BE2C (cell line): ENCODE measurements at regions not wholly inside any gene's neighbourhood (a gene's known extent, or its start where the extent isn't known, plus 50 kb on each side); places are given as distances from the start of the nearest gene placed in this dataset.

Source experiments
- DNase-seq: peaks from one replicate; pipeline ENCODE4 v3.0.0-alpha.2; 2020
- H3K27me3 ChIP-seq: fragments of 250-450 bp; sonication (Bioruptor Pico); 2 replicates; pipeline ENCODE4 v1.5.1; 2020; ENCODE audit warnings: mild to moderate bottlenecking
- H3K36me3 ChIP-seq: fragments of 250-450 bp; sonication (Bioruptor Pico); 2 replicates; pipeline ENCODE4 v1.5.1; 2020; ENCODE audit warnings: mild to moderate bottlenecking
- H3K4me1 ChIP-seq: fragments of 250-450 bp; sonication (Bioruptor Pico); 2 replicates; pipeline ENCODE4 v1.5.1; 2020
- H3K4me3 ChIP-seq: 2 replicates; pipeline ENCODE4 v1.5.1; 2011; ENCODE audit warnings: low read depth, low read length
- H3K9me3 ChIP-seq: fragments of 250-450 bp; sonication (Bioruptor Pico); 2 replicates; pipeline ENCODE4 v1.5.1; 2020
- CTCF ChIP-seq: IDR thresholded peaks from 2 replicates; pipeline ENCODE4 v1.5.1; 2012; ENCODE audit warnings: mild to moderate bottlenecking, low read depth, low read length

GRCh38 chr22:47769652-47770051 lies 1007.2 kb downstream of the TBC1D22A start:
- Histone ChIP-seq H3K27me3 (no peaks in the 10 kb centered on the region), H3K9me3 (peaks cover 3% of the 10 kb centered on the region), H3K4me1 (no peaks in the 10 kb centered on the region), H3K36me3 (no peaks in the 10 kb centered on the region), H3K4me3 (no peak overlapping the region)
- TF ChIP-seq CTCF = no peak
- no peak for DNase-seq

GRCh38 chr22:47768027-47768426 lies 1005.6 kb downstream of the TBC1D22A start:
- Histone ChIP-seq H3K4me3 (no peak overlapping the region), H3K4me1 (no peaks in the 10 kb centered on the region), H3K36me3 (no peaks in the 10 kb centered on the region), H3K27me3 (no peaks in the 10 kb centered on the region), H3K9me3 (no peaks in the 10 kb centered on the region; the same call in 1 of the 2 replicates)
- DNase-seq = no peak
- no peak for TF ChIP-seq CTCF

GRCh38 chr22:47767403-47767802 lies 1005.0 kb downstream of the TBC1D22A start:
- H3K4me3 ChIP-seq = no peak overlapping the region
- no peak for DNase-seq
- no peaks in the 10 kb centered on the region for H3K36me3 ChIP-seq
- no peaks in the 10 kb centered on the region for H3K27me3 ChIP-seq
- H3K4me1 ChIP-seq = no peaks in the 10 kb centered on the region
- no peak for TF ChIP-seq CTCF
- no peaks in the 10 kb centered on the region for H3K9me3 ChIP-seq

GRCh38 chr22:47765757-47766156 lies 1003.3 kb downstream of the TBC1D22A start:
- no peak for TF ChIP-seq CTCF
- Histone ChIP-seq H3K4me3 (no peak overlapping the region), H3K27me3 (no peaks in the 10 kb centered on the region), H3K36me3 (no peaks in the 10 kb centered on the region), H3K9me3 (no peaks in the 10 kb centered on the region; the same call in 1 of the 2 replicates), H3K4me1 (no peaks in the 10 kb centered on the region)
- DNase-seq = no peak

- no peaks in the 10 kb centered on the region for H3K4me1 ChIP-seq
- no peak for DNase-seq
These were observed 999.7 kb downstream of the TBC1D22A start for GRCh38 chr22:47762141-47762540.

GRCh38 chr22:47759909-47760308 lies 997.5 kb downstream of the TBC1D22A start:
- Histone ChIP-seq H3K36me3 (no peaks in the 10 kb centered on the region), H3K4me1 (no peaks in the 10 kb centered on the region), H3K4me3 (no peak overlapping the region), H3K27me3 (no peaks in the 10 kb centered on the region), H3K9me3 (no peaks in the 10 kb centered on the region; the same call in 1 of the 2 replicates)
- no peak for TF ChIP-seq CTCF
- DNase-seq = no peak

More at GRCh38 chr22:47762141-47762540, 999.7 kb downstream of the TBC1D22A start:
- Histone ChIP-seq H3K27me3 (no peaks in the 10 kb centered on the region), H3K4me3 (no peak overlapping the region), H3K36me3 (no peaks in the 10 kb centered on the region), H3K9me3 (no peaks in the 10 kb centered on the region; the same call in 1 of the 2 replicates)
- TF ChIP-seq CTCF = no peak
